Muscle of leg (tissue), 3 donors: ENCODE measurements at regions not wholly inside any gene's neighbourhood (a gene's known extent, or its start where the extent isn't known, plus 50 kb on each side); places are given as distances from the start of the nearest gene placed in this dataset.

Source experiments
- DNase-seq: peaks from one replicate; pipeline ENCODE4 v3.0.0; 2013
- H3K27ac ChIP-seq: one replicate; pipeline ENCODE4 v1.5.1; 2013; ENCODE audit warnings: mild to moderate bottlenecking, low read length, control low read depth
- H3K27me3 ChIP-seq: one replicate; pipeline ENCODE4 v1.6.1; 2013; ENCODE audit warnings: low read length; ENCODE audit not compliant: control insufficient read depth, insufficient read depth
- H3K36me3 ChIP-seq: one replicate; pipeline ENCODE4 v1.6.1; 2013; ENCODE audit warnings: low read length; ENCODE audit not compliant: control insufficient read depth, insufficient read depth
- H3K4me1 ChIP-seq: one replicate; pipeline ENCODE4 v1.6.1; 2013; ENCODE audit warnings: low read length; ENCODE audit not compliant: control insufficient read depth, insufficient read depth
- H3K4me3 ChIP-seq: one replicate; pipeline ENCODE4 v1.5.1; 2013; ENCODE audit warnings: low read length, control low read depth
- H3K9me3 ChIP-seq: replicated peaks from 2 replicates; pipeline ENCODE4 v1.6.1; 2013; ENCODE audit warnings: low read depth, low read length; ENCODE audit not compliant: control insufficient read depth
- WGBS: methylation state at CpG from one replicate; pipeline ENCODE4 v1.1.5; 2013; ENCODE audit warnings: missing lambda C conversion rate; ENCODE audit not compliant: insufficient coverage; 5-methylcytosine and 5-hydroxymethylcytosine counted together

DNA sequence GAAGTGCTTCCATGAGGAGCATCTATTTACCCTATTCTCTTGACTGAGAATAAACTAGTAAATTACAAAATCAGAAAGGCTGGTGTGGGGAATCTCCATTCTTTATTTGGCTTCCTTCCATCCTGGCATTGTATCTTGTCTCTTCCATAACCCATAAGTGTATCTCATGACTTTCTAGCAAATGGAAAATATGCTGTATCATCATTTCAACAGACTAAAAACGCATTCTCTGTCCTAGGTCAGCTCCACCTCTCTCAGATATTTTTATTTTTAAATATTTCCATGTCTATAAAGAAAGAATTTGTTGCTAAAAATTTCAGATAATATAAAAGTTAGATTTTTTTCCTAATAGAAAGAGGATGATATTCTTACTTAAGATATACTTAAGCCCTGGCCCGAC lies 154.2 kb upstream of the MYO16 start:
- DNase-seq = no peak
- no peak overlapping the region for H3K27ac ChIP-seq
- H3K27me3 ChIP-seq = no peaks in the 10 kb centered on the region
- no peak overlapping the region for H3K4me3 ChIP-seq
- H3K36me3 ChIP-seq = no peaks in the 10 kb centered on the region
- WGBS = 100% methylated on average over 1 of the region's 2 CpGs
- no peaks in the 10 kb centered on the region for H3K9me3 ChIP-seq
- no peaks in the 10 kb centered on the region for H3K4me1 ChIP-seq

DNA sequence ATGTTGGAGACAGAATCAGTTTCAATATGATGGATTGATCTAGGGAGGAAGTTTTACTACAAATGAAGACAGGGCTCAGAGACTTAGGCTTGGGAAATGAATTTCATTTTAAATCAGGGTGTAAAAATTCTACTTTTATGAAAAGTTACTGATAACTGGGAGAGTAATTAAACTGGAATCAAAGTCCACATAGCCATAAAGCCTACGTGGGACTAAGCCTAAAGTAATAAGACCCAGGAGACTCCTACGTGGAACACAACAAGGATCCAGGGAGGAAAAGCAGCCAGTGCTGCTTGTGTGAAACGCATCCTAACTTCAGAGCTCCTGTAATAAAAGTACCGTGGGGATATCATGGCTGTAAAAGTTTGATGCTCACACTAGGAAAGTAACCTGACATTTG lies 152.0 kb upstream of the MYO16 start:
- H3K9me3 ChIP-seq = no peaks in the 10 kb centered on the region
- H3K4me1 ChIP-seq = no peaks in the 10 kb centered on the region
- H3K27me3 ChIP-seq = no peaks in the 10 kb centered on the region
- no peak overlapping the region for H3K27ac ChIP-seq
- no peak for DNase-seq
- H3K4me3 ChIP-seq = no peak overlapping the region
- H3K36me3 ChIP-seq = no peaks in the 10 kb centered on the region
- WGBS = 24% methylated on average over 3 of the region's 4 CpGs

DNA sequence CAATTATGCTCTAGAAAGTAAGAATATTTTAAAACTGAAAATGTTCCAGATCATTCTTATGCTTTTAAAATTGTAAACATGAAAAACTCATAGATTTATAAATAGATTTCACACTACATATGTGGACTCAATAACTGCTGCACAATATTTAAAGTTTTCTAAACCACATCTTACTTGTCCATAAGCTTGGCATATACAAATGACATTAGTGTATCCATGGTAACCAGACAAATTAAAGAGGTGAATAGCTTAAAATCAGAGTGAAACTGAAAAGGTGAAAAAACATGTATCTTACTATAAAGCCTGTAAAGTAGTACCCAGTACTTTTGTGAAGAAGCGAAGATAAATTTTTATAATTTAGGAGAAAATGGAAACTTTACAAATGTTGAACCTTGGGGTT lies 151.2 kb upstream of the MYO16 start:
- no CpG with 5 or more reads among the region's 1 CpG for WGBS
- H3K9me3 ChIP-seq = no peaks in the 10 kb centered on the region

DNA sequence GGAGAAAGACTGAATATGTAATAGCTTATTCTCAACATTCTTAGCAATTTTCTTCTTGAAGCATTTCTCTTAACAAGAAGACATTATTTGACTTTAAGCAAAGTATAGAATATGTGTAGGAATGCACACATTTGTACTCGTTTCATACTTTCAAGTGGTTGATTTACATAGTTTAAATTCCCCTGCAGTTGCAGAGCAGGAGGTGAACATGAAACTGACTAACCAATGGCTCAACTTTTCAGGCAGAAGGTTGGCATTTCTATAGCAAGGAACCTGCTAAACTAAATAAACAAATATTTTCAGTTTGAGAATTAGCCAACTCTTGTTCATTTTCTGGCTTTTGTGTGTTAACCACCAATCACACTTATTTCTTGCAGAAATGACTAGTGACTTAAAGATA lies 145.4 kb upstream of the MYO16 start:
- Histone ChIP-seq H3K4me1 (no peaks in the 10 kb centered on the region), H3K9me3 (no peaks in the 10 kb centered on the region), H3K4me3 (no peak overlapping the region), H3K36me3 (no peaks in the 10 kb centered on the region), H3K27me3 (no peaks in the 10 kb centered on the region), H3K27ac (no peak overlapping the region)
- WGBS = no CpG with 5 or more reads among the region's 1 CpG
- no peak for DNase-seq

More for the DNA sequence above, 151.2 kb upstream of the MYO16 start:
- Histone ChIP-seq H3K36me3 (no peaks in the 10 kb centered on the region), H3K4me3 (no peak overlapping the region), H3K27ac (no peak overlapping the region), H3K27me3 (no peaks in the 10 kb centered on the region), H3K4me1 (no peaks in the 10 kb centered on the region)
- DNase-seq = no peak

DNA sequence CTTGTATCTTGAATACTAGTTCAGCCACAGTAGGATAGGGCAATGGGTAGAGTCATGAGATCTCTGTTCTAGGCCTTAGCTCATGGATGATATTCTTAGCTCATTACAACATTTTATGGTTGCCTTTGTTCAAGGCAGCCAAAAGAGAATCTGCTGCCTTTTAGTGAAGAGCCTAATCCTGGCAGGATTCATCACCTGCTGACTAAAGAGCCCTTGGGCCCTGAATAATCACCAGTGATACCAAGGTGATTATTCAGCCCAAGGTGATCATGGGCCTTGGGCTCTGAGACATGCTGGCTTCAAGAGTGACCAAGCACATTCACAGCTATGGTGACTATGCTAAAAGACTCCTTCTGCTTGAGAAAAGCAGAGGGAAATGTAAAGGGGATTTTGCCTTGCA lies 143.3 kb upstream of the MYO16 start:
- H3K27ac ChIP-seq = no peak overlapping the region
- H3K4me1 ChIP-seq = no peaks in the 10 kb centered on the region
- no peaks in the 10 kb centered on the region for H3K9me3 ChIP-seq
- DNase-seq = no peak
- H3K4me3 ChIP-seq = no peak overlapping the region
- no peaks in the 10 kb centered on the region for H3K27me3 ChIP-seq
- no peaks in the 10 kb centered on the region for H3K36me3 ChIP-seq

DNA sequence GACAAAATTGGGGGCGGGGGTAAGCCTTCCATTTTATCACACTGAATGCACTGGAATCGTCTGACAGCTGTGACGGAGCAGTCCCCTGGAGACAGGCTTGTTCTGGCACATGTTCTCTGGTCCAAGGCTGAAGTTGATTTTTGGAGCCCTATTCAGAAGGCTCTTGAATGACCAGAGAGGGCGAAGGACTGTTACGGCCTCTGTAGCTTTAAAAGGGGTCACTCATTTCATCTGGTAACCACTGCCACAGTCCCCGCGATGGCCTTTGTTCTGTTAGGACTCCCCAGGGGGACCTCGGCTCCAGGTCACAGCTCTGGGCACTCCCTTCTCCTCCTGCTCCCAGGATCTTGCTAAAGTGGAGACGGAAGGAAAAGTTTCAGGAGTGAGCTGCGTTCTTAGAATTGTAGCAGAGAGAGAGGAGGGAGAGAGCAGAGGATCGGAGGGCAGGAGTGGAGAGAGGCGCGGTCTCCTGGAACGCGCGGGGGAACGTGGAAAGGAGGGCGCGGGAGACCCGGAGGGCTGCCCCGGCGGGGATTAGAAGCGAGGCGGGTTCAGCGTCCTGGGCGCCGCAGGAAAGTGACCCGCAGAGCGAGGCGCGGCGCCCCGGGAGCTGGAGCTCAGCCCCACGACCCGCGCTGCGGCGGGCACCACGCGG lies 134.3 kb upstream of the MYO16 start:
- Histone ChIP-seq H3K4me3 (peak overlapping the region; percentile 38), H3K27me3 (peaks cover 28% of the 10 kb centered on the region)

DNA sequence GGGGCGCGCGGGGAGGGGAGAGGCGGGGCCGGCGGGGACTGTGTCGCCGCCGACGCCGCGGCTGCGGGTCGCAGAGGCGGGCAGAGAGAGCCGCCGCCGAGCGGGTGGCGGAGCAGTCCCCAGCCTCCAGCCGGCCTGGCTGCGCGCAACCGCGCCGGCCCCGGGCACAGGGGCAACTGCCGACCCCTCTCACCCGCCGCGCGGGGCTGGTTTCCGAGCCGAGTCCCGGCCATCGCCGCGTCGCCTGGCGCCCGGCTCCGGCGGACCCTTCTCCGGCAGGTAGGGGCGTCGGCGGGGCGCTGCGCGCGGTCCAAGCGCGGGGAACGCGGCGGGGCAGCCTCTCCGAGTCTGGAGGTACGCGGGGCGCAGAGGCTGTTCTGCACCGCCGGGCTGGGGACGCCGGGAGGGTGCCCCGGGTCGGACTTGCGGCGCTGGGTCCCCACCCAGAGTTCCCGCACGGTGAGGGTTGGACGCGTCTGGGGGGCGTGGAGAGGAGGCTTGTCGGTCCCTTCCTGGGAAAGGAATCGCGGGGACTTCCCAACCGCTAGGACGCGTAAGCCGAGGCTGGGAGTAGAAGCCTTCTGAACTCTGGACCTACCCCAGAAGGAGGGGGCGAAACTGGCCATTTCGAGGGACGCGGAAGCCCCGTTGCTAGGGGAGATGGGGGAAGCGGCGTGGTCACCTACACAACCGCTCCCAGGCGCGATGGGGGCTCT lies 133.6 kb upstream of the MYO16 start:
- Histone ChIP-seq H3K36me3 (no peaks in the 10 kb centered on the region), H3K27me3 (peaks cover 28% of the 10 kb centered on the region), H3K4me1 (peaks cover 8% of the 10 kb centered on the region), H3K9me3 (no peaks in the 10 kb centered on the region), H3K4me3 (peak overlapping the region; percentile 49), H3K27ac (peak overlapping the region; percentile 21)
- WGBS = under 1% methylated on average over 90 of the region's 90 CpGs
- peak; percentile 38 for DNase-seq

More for the DNA sequence above, 134.3 kb upstream of the MYO16 start:
- Histone ChIP-seq H3K27ac (peak overlapping the region; percentile 13), H3K36me3 (no peaks in the 10 kb centered on the region), H3K9me3 (no peaks in the 10 kb centered on the region), H3K4me1 (peaks cover 8% of the 10 kb centered on the region)
- under 1% methylated on average over 37 of the region's 40 CpGs for whole genome bisulfite sequencing
- peak; percentile 30 for DNase-seq

DNA sequence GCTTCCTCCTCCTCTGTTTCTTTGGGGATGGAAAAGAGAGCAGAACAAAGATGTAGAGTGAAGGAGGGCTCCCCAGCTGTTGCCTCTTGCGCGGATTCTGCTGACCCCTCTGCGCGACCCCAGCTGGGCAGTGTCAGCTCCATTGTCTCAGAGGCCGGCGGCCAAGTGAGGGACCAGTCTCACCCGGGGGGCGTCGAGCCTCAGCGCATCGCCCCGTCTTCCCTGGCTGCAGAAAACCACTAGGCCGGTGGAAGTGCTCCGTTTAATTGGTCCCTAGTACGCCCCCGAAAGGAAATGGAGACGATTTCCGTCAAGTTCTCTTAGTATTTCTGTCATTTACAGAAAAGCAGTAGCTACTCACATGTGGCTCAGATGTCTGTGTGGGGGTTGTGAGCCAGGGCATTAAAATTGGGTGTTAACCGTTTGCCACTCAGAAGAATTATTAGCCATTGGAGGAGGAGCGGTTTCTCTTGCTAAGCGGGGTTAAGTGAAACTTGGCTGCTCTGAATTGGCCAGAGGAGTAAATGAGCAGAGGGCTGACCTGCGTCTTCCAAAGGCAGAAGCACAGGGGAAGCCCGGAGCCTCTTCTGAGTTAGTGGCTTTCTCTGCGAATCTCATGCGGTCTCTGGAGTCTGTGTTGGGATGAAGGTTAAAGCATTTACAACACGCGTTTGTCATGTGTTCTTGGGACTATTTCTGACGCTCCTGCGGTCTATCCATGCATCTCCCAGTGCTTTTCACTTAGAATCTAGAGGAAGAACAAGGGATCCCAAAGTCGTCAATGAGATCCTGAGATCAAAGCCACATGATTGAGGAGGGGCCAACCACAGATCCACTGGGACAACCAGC lies 132.8 kb upstream of the MYO16 start:
- Histone ChIP-seq H3K27me3 (peaks cover 28% of the 10 kb centered on the region), H3K36me3 (no peaks in the 10 kb centered on the region), H3K4me3 (peak overlapping the region; percentile 49), H3K4me1 (peaks cover 8% of the 10 kb centered on the region), H3K27ac (peak overlapping the region; percentile 21), H3K9me3 (no peaks in the 10 kb centered on the region)
- WGBS = 1% methylated on average over 23 of the region's 30 CpGs
- peak; percentile 53 for DNase-seq

DNA sequence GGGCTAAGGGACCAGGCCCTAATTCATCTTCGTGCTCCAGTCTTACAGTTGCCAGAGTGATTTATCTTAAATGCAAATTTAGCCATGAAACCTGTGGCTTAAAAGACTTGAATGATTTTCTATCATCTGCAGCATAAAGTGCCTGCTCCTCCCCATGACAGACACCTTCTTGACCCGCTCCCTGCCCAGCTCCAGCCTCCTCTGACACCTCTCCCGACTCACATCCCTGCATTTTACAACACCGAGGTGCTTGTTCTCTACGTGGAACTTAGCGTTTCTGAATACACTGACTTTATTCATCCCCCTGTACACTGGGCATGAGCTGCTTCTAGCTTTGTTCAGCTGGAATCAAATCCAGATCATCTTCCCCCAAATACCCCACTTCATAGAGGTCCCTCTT lies 128.7 kb upstream of the MYO16 start:
- no peak for DNase-seq
- no peak overlapping the region for H3K27ac ChIP-seq
- no peaks in the 10 kb centered on the region for H3K9me3 ChIP-seq
- no peak overlapping the region for H3K4me3 ChIP-seq
- H3K27me3 ChIP-seq = peaks cover 16% of the 10 kb centered on the region
- 29% methylated on average over 6 of the region's 6 CpGs for WGBS
- H3K36me3 ChIP-seq = no peaks in the 10 kb centered on the region
- H3K4me1 ChIP-seq = peaks cover 8% of the 10 kb centered on the region

DNA sequence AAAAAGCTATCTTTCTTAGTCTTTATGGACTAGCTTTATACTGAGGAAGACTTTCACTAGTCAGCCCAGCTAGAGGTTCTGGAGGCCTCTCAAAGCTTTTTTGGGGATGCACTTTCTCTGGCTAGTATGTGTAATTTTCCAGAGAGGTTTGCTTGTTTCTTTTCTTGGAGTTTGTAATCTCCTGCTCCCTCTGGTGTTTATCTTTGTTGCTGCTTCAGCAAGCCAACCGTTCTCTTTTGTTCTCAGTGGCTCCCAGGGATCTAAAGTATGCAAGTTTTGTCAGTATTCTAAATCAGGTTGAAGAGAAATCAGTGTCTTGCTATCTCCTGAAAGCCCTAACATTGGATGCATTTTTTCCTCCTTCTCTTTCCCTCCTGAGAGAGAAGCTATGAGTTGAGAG lies 121.1 kb upstream of the MYO16 start:
- no CpG with 5 or more reads among the region's 1 CpG for WGBS
- Histone ChIP-seq H3K36me3 (no peaks in the 10 kb centered on the region), H3K27me3 (no peaks in the 10 kb centered on the region), H3K9me3 (peaks cover 2% of the 10 kb centered on the region), H3K4me1 (no peaks in the 10 kb centered on the region), H3K27ac (no peak overlapping the region), H3K4me3 (no peak overlapping the region)
- DNase-seq = peak; percentile 43
